HCT116 (cell line): ENCODE measurements at regions not wholly inside any gene's neighbourhood (a gene's known extent, or its start where the extent isn't known, plus 50 kb on each side); places are given as distances from the start of the nearest gene placed in this dataset.

Source experiments
- CEBPB ChIP-seq: IDR thresholded peaks from 2 replicates; pipeline ENCODE4 v1.6.1; 2012; ENCODE audit warnings: low read depth
- CTCF ChIP-seq, 3 experiments: fragments of 200-600 bp in 1 of 3; sonication (generic) in 1 of 3; IDR thresholded peaks in 2 of 3; conservative IDR thresholded peaks in 1 of 3; 2 replicates each; pipeline ENCODE4 v1.5.1; 2012 to 2017; ENCODE audit warnings: low read depth in 2 of 3, low read length in 2 of 3, antibody characterized with exemption in 1 of 3, borderline replicate concordance in 1 of 3, control low read depth in 1 of 3, mild to moderate bottlenecking in 1 of 3, mixed read lengths in 1 of 3, mixed run types in 1 of 3, moderate library complexity in 1 of 3; ENCODE audit not compliant: insufficient read depth in 1 of 3
- EZH2 ChIP-seq: fragments of 200-600 bp; sonication (generic); IDR thresholded peaks from 2 replicates; pipeline ENCODE4 v1.6.1; 2017; ENCODE audit warnings: antibody characterized with exemption, mixed run types
- JUND ChIP-seq: IDR thresholded peaks from 2 replicates; pipeline ENCODE4 v1.6.1; 2012
- MAX ChIP-seq: IDR thresholded peaks from 2 replicates; pipeline ENCODE4 v1.6.1; 2012
- POLR2A ChIP-seq: IDR thresholded peaks from 2 replicates; pipeline ENCODE4 v1.7.0; 2011; ENCODE audit warnings: borderline replicate concordance; ENCODE audit not compliant: insufficient read depth, insufficient read length; ENCODE audit errors: extremely low read depth
- POLR2AphosphoS5 ChIP-seq: IDR thresholded peaks from 2 replicates; pipeline ENCODE4 v1.6.1; 2011; ENCODE audit warnings: mild to moderate bottlenecking, low read depth, low read length, moderate library complexity
- REST ChIP-seq: IDR thresholded peaks from 2 replicates; pipeline ENCODE4 v1.6.1; 2012; ENCODE audit warnings: low read depth
- YY1 ChIP-seq: IDR thresholded peaks from 2 replicates; pipeline ENCODE4 v1.6.1; 2011; ENCODE audit warnings: low read length, low read depth, moderate library complexity, mild to moderate bottlenecking; ENCODE audit not compliant: insufficient replicate concordance; ENCODE audit errors: extremely low read depth
- ZFX ChIP-seq: fragments of 450-650 bp; IDR thresholded peaks from 2 replicates; pipeline ENCODE4 v1.6.1; 2017

GRCh38 chr2:19733951-19734425 is 167.8 kb downstream of the TTC32 start:
- TF ChIP-seq ZFX (no peak), CTCF (IDR thresholded peaks at IDR 0.05 in 2 of 3, conservative IDR thresholded peaks at IDR 0.05 in 1 of 3; ENCODE audit: borderline replicate concordance in 1 of 3, insufficient read depth in 1 of 3, low read depth in 2 of 3, low read length in 2 of 3) (no peak), POLR2A (no peak), POLR2AphosphoS5 (no peak), JUND (no peak), MAX (no peak), YY1 (no peak), REST (no peak), CEBPB (no peak), EZH2 (no peak)
